Psoas muscle (tissue), 7 donors: ENCODE measurements at regions not wholly inside any gene's neighbourhood (a gene's known extent, or its start where the extent isn't known, plus 50 kb on each side); places are given as distances from the start of the nearest gene placed in this dataset.

Experiments used
- ATAC-seq, 4 donors: fragments of 200-7000 bp; cut with Tn5 transposase; one replicate each; pipeline ENCODE4 v1.9.1; 2020; ENCODE audit warnings: moderate library complexity in 3 of 4, mild to moderate bottlenecking in 2 of 4
- DNase-seq, 2 donors: peaks; one replicate each; pipeline ENCODE4 v3.0.0-alpha.2; 2020
- H3K27ac ChIP-seq: fragments of 200-600 bp; one replicate; pipeline ENCODE4 v1.8.0; 2022
- H3K27me3 ChIP-seq, 3 donors: fragments of 200-600 bp in 1 of 3; one replicate each; pipeline versions ENCODE4 v1.6.1 to v1.8.0; 2013 to 2022; ENCODE audit warnings: low read length in 2 of 3, mild to moderate bottlenecking in 2 of 3, moderate library complexity in 1 of 3; ENCODE audit not compliant: insufficient read depth in 3 of 3
- H3K36me3 ChIP-seq, 2 donors: fragments of 200-600 bp in 1 of 2; one replicate each; pipeline versions ENCODE4 v1.6.1 to v1.8.0; 2013 to 2022; ENCODE audit warnings: low read depth in 1 of 2, mild to moderate bottlenecking in 1 of 2, moderate library complexity in 1 of 2; ENCODE audit not compliant: insufficient read depth in 1 of 2
- H3K4me1 ChIP-seq: fragments of 200-600 bp; one replicate; pipeline ENCODE4 v1.8.0; 2022
- H3K4me3 ChIP-seq: fragments of 200-600 bp; one replicate; pipeline ENCODE4 v1.8.0; 2022; ENCODE audit warnings: mild to moderate bottlenecking
- H3K9me3 ChIP-seq: fragments of 200-600 bp; one replicate; pipeline ENCODE4 v1.8.0; 2022
- WGBS, 3 donors: extraction: QIAGEN DNeasy Blood & Tissue Kit; methylation state at CpG; one replicate each; pipeline versions ENCODE4 v1.1.6 to v1.1.7; 2013; 5-methylcytosine and 5-hydroxymethylcytosine counted together
- intact Hi-C, 2 donors: fragments of 100-400 bp; cut with DNase I; formaldehyde crosslinking; loops; one replicate each; pipeline versions ENCODE4 v1.11.0 to v1.14.2; 2022
- TF ChIP-seq, protein P1 (sequence below): fragments of 200-600 bp; IDR thresholded peaks from one replicate; pipeline ENCODE4 v1.8.0; 2022; ENCODE audit warnings: antibody characterized with exemption
- donor health status: healthy with polysubstance abuse.
- donor health status: DM: no; HTN: no; CAD: no; lungs with moderate emphysema.
- donor health status: Bipolar disorder and iron deficiency.
- donor health status: healthy.
- donor health status: DM: yes; HTN: yes; CAD: no.
- donor health status: DM: no; HTN: no; CAD: no.
- donor health status: DM: yes; HTN: yes; CAD: no.

DNA sequence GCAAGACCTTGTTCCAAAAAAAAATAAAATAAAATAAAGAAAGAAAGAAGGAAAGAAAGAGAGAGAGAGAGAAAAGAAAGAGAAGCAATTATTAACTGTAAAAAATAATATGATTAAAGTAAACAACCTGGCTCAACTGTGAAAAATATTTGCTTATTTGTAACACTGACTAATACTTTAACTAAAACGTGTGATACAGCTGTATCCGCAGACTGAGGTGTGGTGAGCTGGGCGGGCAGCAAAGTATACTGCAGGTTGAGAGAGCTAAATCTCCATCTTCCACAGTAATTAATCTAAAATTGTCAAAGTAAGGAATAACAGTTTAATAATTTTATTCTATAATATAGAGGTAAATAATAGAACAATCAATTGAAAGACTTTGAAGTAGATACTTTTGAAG, 145.5 kb upstream of the FAM241A start:
- Histone ChIP-seq H3K27ac (no peak overlapping the region), H3K9me3 (no peaks in the 10 kb centered on the region), H3K36me3 (no peaks in the 10 kb centered on the region), H3K27me3 (no peaks in the 10 kb centered on the region), H3K4me1 (no peaks in the 10 kb centered on the region), H3K4me3 (no peak overlapping the region)
- no peak for DNase-seq
- no peak for ATAC-seq
- intact Hi-C loops, result no loop called here
- TF ChIP-seq, protein P1, sequence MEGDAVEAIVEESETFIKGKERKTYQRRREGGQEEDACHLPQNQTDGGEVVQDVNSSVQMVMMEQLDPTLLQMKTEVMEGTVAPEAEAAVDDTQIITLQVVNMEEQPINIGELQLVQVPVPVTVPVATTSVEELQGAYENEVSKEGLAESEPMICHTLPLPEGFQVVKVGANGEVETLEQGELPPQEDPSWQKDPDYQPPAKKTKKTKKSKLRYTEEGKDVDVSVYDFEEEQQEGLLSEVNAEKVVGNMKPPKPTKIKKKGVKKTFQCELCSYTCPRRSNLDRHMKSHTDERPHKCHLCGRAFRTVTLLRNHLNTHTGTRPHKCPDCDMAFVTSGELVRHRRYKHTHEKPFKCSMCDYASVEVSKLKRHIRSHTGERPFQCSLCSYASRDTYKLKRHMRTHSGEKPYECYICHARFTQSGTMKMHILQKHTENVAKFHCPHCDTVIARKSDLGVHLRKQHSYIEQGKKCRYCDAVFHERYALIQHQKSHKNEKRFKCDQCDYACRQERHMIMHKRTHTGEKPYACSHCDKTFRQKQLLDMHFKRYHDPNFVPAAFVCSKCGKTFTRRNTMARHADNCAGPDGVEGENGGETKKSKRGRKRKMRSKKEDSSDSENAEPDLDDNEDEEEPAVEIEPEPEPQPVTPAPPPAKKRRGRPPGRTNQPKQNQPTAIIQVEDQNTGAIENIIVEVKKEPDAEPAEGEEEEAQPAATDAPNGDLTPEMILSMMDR, result no peak
- 82 to 88% (median 86%) methylated on average over 3 of the region's 3 CpGs for WGBS, 3 donors

DNA sequence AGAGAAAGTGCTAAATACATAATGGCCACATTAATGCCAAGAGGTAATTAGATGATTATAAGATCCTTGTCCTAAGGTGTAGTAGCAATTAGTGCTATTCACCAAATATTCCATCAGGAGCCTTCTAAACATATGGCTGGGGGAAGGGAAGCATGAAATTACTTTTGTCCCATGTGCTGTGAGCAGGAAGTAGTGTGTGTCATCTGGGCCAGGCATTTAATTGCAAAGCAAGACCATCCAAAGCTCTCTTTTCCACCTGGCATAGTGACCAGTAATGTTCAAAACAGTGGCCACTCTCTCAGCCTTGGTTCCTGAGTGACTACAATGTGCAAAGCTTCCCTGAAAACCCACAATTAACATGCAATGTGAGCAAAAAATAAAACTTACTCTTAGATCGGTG, 144.2 kb upstream of the FAM241A start:
- WGBS, 3 donors, result 89 to 96% (median 96%) methylated on average over 1 of the region's 1 CpG
- TF ChIP-seq, protein P1, result no peak
- no peak for ATAC-seq
- no peak for DNase-seq
- no peak overlapping the region for H3K4me3 ChIP-seq
- intact Hi-C loops, result no loop called here
- H3K9me3 ChIP-seq, result no peaks in the 10 kb centered on the region
- no peaks in the 10 kb centered on the region for H3K36me3 ChIP-seq
- no peaks in the 10 kb centered on the region for H3K27me3 ChIP-seq
- H3K4me1 ChIP-seq, result no peaks in the 10 kb centered on the region
- H3K27ac ChIP-seq, result no peak overlapping the region

DNA sequence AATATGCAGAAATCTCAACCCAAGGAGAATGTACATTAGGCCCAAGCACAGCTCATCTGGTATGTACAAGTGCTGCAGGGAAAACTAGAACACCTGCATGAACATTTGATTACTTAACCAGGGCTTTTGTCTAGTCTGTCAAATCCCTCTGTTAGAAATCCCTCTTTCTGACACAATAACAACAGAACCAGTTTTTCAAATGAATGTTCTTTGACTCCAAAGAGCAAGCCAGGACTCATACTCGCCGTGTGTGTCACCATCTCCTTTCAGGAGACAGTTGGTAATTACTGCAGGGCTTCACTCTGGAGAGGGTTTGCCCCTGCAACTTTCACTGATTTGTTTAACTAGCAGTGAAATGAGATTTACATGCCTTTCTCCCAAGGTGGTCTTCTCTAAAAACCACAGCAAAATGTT, 143.0 kb upstream of the FAM241A start:
- DNase-seq, result no peak
- H3K27me3 ChIP-seq, result no peaks in the 10 kb centered on the region
- no peak overlapping the region for H3K27ac ChIP-seq
- ATAC-seq, result no peak
- 47 to 50% (median 50%) methylated on average over 2 of the region's 2 CpGs for WGBS, 3 donors
- H3K9me3 ChIP-seq, result no peaks in the 10 kb centered on the region
- intact Hi-C loops, result no loop called here
- no peak overlapping the region for H3K4me3 ChIP-seq
- TF ChIP-seq, protein P1, result no peak
- H3K36me3 ChIP-seq, result no peaks in the 10 kb centered on the region
- H3K4me1 ChIP-seq, result no peaks in the 10 kb centered on the region

DNA sequence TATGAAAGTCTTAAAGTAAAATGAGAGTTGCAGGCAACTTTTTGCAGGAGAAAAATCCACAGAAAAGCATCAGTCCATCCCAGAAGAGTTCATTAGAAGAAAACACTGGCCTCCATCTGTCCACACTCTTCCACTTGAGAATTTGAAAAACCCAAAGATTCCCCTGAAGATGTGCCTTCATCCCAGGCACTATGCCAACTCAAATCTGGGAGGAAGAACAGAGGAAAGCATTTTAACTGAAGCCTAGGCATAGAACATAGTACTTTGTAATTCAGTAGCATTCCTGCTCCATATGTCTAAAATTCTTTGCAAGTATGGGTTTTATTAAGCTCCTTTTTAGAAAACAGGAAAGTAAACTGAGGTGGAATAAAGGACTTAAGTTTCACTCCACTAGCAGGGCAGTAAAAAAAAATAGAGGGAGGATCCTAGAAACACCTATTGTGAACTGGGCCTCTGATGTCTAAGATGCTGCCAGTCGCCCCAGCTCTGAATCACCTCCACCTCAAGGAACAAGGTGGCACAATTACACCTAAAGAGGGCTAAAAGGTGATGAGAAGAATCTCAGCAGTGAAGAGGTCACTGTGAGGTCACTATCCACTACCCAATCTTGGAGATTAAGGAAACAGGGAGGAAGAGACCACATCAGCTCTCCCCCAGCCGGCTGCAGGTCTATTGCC, 141.9 kb upstream of the FAM241A start:
- ATAC-seq (no peak), DNase-seq (no peak)
- 77 to 90% (median 79%) methylated on average over 2 of the region's 2 CpGs for WGBS, 3 donors
- H3K9me3 ChIP-seq, result no peaks in the 10 kb centered on the region
- H3K27me3 ChIP-seq, result no peaks in the 10 kb centered on the region
- H3K4me3 ChIP-seq, result no peak overlapping the region
- intact Hi-C loops, result no loop called here
- no peaks in the 10 kb centered on the region for H3K4me1 ChIP-seq
- no peak overlapping the region for H3K27ac ChIP-seq
- TF ChIP-seq, protein P1, result no peak
- H3K36me3 ChIP-seq, result no peaks in the 10 kb centered on the region

DNA sequence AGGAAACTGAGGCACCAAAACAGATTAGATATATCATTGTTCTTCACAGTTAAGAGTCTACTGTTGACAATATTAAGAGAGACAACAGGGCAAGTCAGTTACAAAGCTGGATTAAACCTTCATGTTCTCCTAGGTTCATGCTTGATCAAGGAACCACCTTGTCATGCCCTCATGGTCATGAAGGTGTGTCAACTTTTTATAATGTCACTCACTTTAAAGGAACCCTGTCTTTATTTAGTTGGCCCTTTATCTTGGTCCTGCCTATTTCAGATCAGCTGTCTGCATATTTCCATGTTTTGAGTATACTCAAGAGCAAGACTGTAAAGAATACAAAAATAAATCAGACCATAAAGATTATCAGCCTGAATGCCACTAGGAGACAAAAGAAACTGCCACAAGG, 140.2 kb upstream of the FAM241A start:
- H3K4me3 ChIP-seq, result no peak overlapping the region
- TF ChIP-seq, protein P1, result no peak
- ATAC-seq, result no peak
- H3K27me3 ChIP-seq, result no peaks in the 10 kb centered on the region
- H3K4me1 ChIP-seq, result no peaks in the 10 kb centered on the region
- no peak for DNase-seq
- H3K9me3 ChIP-seq, result no peaks in the 10 kb centered on the region
- intact Hi-C loops, result no loop called here
- H3K36me3 ChIP-seq, result no peaks in the 10 kb centered on the region
- H3K27ac ChIP-seq, result no peak overlapping the region
